CD4-positive, alpha-beta T cell (primary cell): ENCODE measurements at regions not wholly inside any gene's neighbourhood (a gene's known extent, or its start where the extent isn't known, plus 50 kb on each side); places are given as distances from the start of the nearest gene placed in this dataset.
"Not testable (repeated sequence)": the region's sequence is repeated elsewhere in the genome, so short reads cannot be mapped to it uniquely, and the experiment has no call there.

Experiments used
- ATAC-seq: fragments of 200-7000 bp; cut with Tn5 transposase; one replicate; pipeline ENCODE4 v1.10.0; 2022; ENCODE audit warnings: mild to moderate bottlenecking; ENCODE audit not compliant: poor library complexity
- CTCF ChIA-PET: fragments of 350-600 bp; sonication (Branson Sonifier 250); formaldehyde crosslinking; loops from one replicate; lab custom pipeline; 2021; ENCODE audit warnings: antibody characterized with exemption, inconsistent platforms; lab: Charles Lee
- POLR2A ChIA-PET: fragments of 350-600 bp; sonication (Branson Sonifier 250); formaldehyde crosslinking; loops from one replicate; lab custom pipeline; 2021; ENCODE audit warnings: antibody characterized with exemption, inconsistent platforms; lab: Charles Lee
- DNase-seq, 14 experiments: peaks; one replicate each; pipeline ENCODE4 v3.0.0-alpha.2; 2013 to 2020; ENCODE audit warnings: mixed read lengths in 2 of 14
- H3K27ac ChIP-seq, 2 donors: one replicate each; pipeline versions ENCODE4 v1.5.1 to v1.7.0; 2013; ENCODE audit warnings: low read length in 2 of 2, low read depth in 1 of 2, mild to moderate bottlenecking in 1 of 2
- H3K27me3 ChIP-seq, 2 experiments: 1 replicate in 1 of 2; 2 replicates in 1 of 2; pipeline versions ENCODE4 v1.6.1 to v1.7.0; 2013; ENCODE audit warnings: low read length in 2 of 2, control low read depth in 1 of 2, mild to moderate bottlenecking in 1 of 2, moderate library complexity in 1 of 2; ENCODE audit not compliant: insufficient read depth in 2 of 2, control insufficient read depth in 1 of 2
- H3K36me3 ChIP-seq: one replicate; pipeline ENCODE4 v1.6.1; 2013; ENCODE audit warnings: low read length, control low read depth; ENCODE audit not compliant: insufficient read depth
- H3K4me1 ChIP-seq: one replicate; pipeline ENCODE4 v1.6.1; 2013; ENCODE audit warnings: low read length, control low read depth; ENCODE audit not compliant: insufficient read depth
- H3K4me3 ChIP-seq: one replicate; pipeline ENCODE4 v1.5.1; 2013; ENCODE audit warnings: mild to moderate bottlenecking, low read length, moderate library complexity
- H3K9me3 ChIP-seq, 2 experiments: 1 replicate in 1 of 2; 2 replicates in 1 of 2; pipeline versions ENCODE4 v1.6.1 to v1.7.0; 2013; ENCODE audit warnings: low read length in 2 of 2, mild to moderate bottlenecking in 2 of 2, control low read depth in 1 of 2, moderate library complexity in 1 of 2; ENCODE audit not compliant: control insufficient read depth in 1 of 2, insufficient read depth in 1 of 2
- H3K27ac Mint-ChIP-seq: one replicate; pipeline ENCODE4 v1.8.0; 2020; ENCODE audit warnings: mixed read lengths
- H3K27me3 Mint-ChIP-seq: one replicate; pipeline ENCODE4 v1.8.0; 2021; ENCODE audit warnings: mixed read lengths
- H3K36me3 Mint-ChIP-seq: one replicate; pipeline ENCODE4 v1.8.0; 2021; ENCODE audit warnings: low read depth, mixed read lengths
- H3K4me1 Mint-ChIP-seq: one replicate; pipeline ENCODE4 v1.8.0; 2021; ENCODE audit warnings: low read depth, mixed read lengths
- H3K4me3 Mint-ChIP-seq: one replicate; pipeline ENCODE4 v1.8.0; 2020; ENCODE audit warnings: mild to moderate bottlenecking, mixed read lengths
- H3K9me3 Mint-ChIP-seq: one replicate; pipeline ENCODE4 v1.8.0; 2020; ENCODE audit warnings: mixed read lengths
- intact Hi-C, 2 experiments: fragments of 100-400 bp; cut with DNase I in 1 of 2; cut with micrococcal nuclease in 1 of 2; formaldehyde crosslinking; loops; one replicate each; pipeline versions ENCODE4 v1.15.1 to v1.9.0; 2023 to 2025; cut with DNase I, micrococcal nuclease

DNA sequence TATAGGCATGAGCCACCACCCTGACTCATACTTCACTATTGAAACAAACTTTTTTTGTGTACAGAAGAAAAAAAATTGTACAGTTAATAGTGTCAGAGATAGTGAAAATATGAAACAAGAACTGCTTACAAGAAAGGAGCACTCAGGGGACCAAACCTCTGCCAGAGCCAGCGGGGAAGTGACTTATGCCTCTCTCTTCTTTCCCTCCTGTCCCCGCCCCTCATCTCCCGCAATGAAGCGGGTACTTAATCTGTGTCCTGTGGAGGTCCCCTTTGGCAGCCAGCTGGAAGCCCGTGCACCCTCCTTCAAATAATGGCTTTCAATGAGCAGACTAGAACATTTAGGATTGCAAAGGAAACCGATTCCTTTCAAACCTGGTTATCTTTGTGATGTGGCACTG lies 51.5 kb downstream of the PPIAL4A start:
- H3K4me3 ChIP-seq, H3K36me3 ChIP-seq, ATAC-seq, H3K9me3 Mint-ChIP-seq, intact Hi-C loops, H3K27ac ChIP-seq, H3K9me3 ChIP-seq, H3K4me1 ChIP-seq, H3K27me3 ChIP-seq, H3K27me3 Mint-ChIP-seq, H3K36me3 Mint-ChIP-seq, CTCF ChIA-PET, POLR2A ChIA-PET: not testable (repeated sequence)
- peak overlapping the region; percentile 96 for H3K27ac Mint-ChIP-seq
- H3K4me3 Mint-ChIP-seq: peak overlapping the region; percentile 87
- peaks cover 31% of the 10 kb centered on the region for H3K4me1 Mint-ChIP-seq
- DNase-seq: peak in 2 of 14 experiments; percentile 8 to 28

DNA sequence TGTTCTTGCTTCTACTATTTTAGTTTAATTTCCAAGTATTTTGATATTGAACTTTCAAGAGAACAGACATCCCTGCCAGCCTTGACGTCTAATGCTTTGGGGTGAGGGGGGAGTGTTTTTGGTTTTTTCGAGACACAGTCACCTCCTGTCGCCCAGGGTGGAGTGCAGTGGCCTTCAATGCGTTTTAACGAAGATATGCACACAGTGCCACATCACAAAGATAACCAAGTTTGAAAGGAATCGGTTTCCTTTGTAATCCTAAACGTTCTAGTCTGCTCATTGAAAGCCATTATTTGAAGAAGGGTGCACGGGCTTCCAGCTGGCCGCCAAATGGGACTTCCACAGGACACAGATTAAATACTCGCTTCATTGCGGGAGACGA lies 52.3 kb downstream of the PPIAL4A start:
- POLR2A ChIA-PET: interaction anchor here (1.4 kb wide), 1 partner anchor 91 kb away, joined by 9 read pairs; no protein-coding TSS in a partner anchor
- H3K36me3 Mint-ChIP-seq, CTCF ChIA-PET, H3K9me3 Mint-ChIP-seq, H3K4me1 ChIP-seq, intact Hi-C loops, H3K9me3 ChIP-seq, H3K27me3 Mint-ChIP-seq, H3K36me3 ChIP-seq, H3K27me3 ChIP-seq: not testable (repeated sequence)
- peak overlapping the region; percentile 96 for H3K27ac Mint-ChIP-seq
- DNase-seq: peak in 7 of 14 experiments; percentile 5 to 73 (median 56)
- H3K4me3 ChIP-seq: peak overlapping the region; percentile 60
- H3K4me1 Mint-ChIP-seq: peaks cover 31% of the 10 kb centered on the region
- peak overlapping the region; percentile 85 to 88 for H3K27ac ChIP-seq
- peak; percentile 38 for ATAC-seq
- peak overlapping the region; percentile 90 for H3K4me3 Mint-ChIP-seq

- intact Hi-C loops, H3K27me3 Mint-ChIP-seq, CTCF ChIA-PET, H3K9me3 Mint-ChIP-seq, H3K36me3 ChIP-seq, H3K4me1 ChIP-seq, H3K36me3 Mint-ChIP-seq, H3K9me3 ChIP-seq, H3K27me3 ChIP-seq: not testable (repeated sequence)
- Mint-ChIP-seq H3K4me3 (peak overlapping the region; percentile 90), H3K27ac (peak overlapping the region; percentile 96), H3K4me1 (peaks cover 31% of the 10 kb centered on the region)
- POLR2A ChIA-PET: interaction anchor here (1.4 kb wide), 1 partner anchor 92 kb away, joined by 9 read pairs; no protein-coding TSS in a partner anchor
- peak overlapping the region; percentile 85 to 88 for H3K27ac ChIP-seq
- peak overlapping the region; percentile 60 for H3K4me3 ChIP-seq
- peak; percentile 70 for ATAC-seq
- DNase-seq: peak; percentile 63 to 96 (median 80)
Measured at GRCh38 chr1:120942218-120942944, 52.8 kb downstream of the PPIAL4A start.

GRCh38 chr1:120942945-120943319 lies 53.4 kb downstream of the PPIAL4A start:
- H3K4me1 ChIP-seq, CTCF ChIA-PET, DNase-seq, H3K36me3 Mint-ChIP-seq, H3K9me3 Mint-ChIP-seq, intact Hi-C loops, ATAC-seq, H3K4me3 ChIP-seq, H3K9me3 ChIP-seq, H3K27me3 Mint-ChIP-seq, H3K27me3 ChIP-seq, H3K36me3 ChIP-seq: not testable (repeated sequence)
- H3K4me3 Mint-ChIP-seq: peak overlapping the region; percentile 90
- peak overlapping the region in 1 of 2 donors; percentile 85 for H3K27ac ChIP-seq
- H3K27ac Mint-ChIP-seq: peak overlapping the region; percentile 96
- H3K4me1 Mint-ChIP-seq: peaks cover 33% of the 10 kb centered on the region
- POLR2A ChIA-PET: interaction anchor here (1.4 kb wide), 1 partner anchor 92 kb away, joined by 9 read pairs; no protein-coding TSS in a partner anchor

GRCh38 chr1:120944691-120945090 lies 55.1 kb downstream of the PPIAL4A start:
- H3K27ac Mint-ChIP-seq: peak overlapping the region; percentile 42
- H3K9me3 Mint-ChIP-seq, H3K4me3 Mint-ChIP-seq, H3K27me3 ChIP-seq, POLR2A ChIA-PET, H3K27ac ChIP-seq, ATAC-seq, intact Hi-C loops, H3K4me1 ChIP-seq, H3K4me3 ChIP-seq, H3K36me3 ChIP-seq, DNase-seq, H3K9me3 ChIP-seq, CTCF ChIA-PET, H3K27me3 Mint-ChIP-seq, H3K36me3 Mint-ChIP-seq: not testable (repeated sequence)
- peaks cover 24% of the 10 kb centered on the region for H3K4me1 Mint-ChIP-seq

GRCh38 chr1:120945122-120945521 lies 55.6 kb downstream of the PPIAL4A start:
- H3K4me1 Mint-ChIP-seq: peaks cover 22% of the 10 kb centered on the region
- POLR2A ChIA-PET, H3K27ac Mint-ChIP-seq, ATAC-seq, H3K4me1 ChIP-seq, H3K36me3 Mint-ChIP-seq, DNase-seq, H3K27me3 Mint-ChIP-seq, H3K4me3 ChIP-seq, H3K27me3 ChIP-seq, CTCF ChIA-PET, H3K9me3 ChIP-seq, H3K27ac ChIP-seq, H3K9me3 Mint-ChIP-seq, H3K36me3 ChIP-seq, intact Hi-C loops, H3K4me3 Mint-ChIP-seq: not testable (repeated sequence)

- H3K9me3 Mint-ChIP-seq, H3K36me3 ChIP-seq, H3K27ac ChIP-seq, ATAC-seq, H3K4me1 ChIP-seq, H3K9me3 ChIP-seq, H3K27ac Mint-ChIP-seq, H3K27me3 ChIP-seq, intact Hi-C loops, CTCF ChIA-PET, POLR2A ChIA-PET, H3K4me3 ChIP-seq, DNase-seq, H3K4me3 Mint-ChIP-seq, H3K27me3 Mint-ChIP-seq: not testable (repeated sequence)
- Mint-ChIP-seq H3K4me1 (peaks cover 10% of the 10 kb centered on the region), H3K36me3 (peaks cover 12% of the 10 kb centered on the region)
Measured at GRCh38 chr1:120947114-120947513, 57.5 kb downstream of the PPIAL4A start.
